ENCODE measurements at regions not wholly inside any gene's neighbourhood (a gene's known extent, or its start where the extent isn't known, plus 50 kb on each side); places are given as distances from the start of the nearest gene placed in this dataset.

- Histone ChIP-seq H3K36me3 (replicated peaks in 1 of 2; ENCODE audit: control insufficient read depth in 1 of 2, insufficient read depth in 2 of 2, low read length in 1 of 2) (no peaks in the 10 kb centered on the region), H3K9ac (no peak overlapping the region), H3F3A (replicated peaks; ENCODE audit: insufficient read depth) (no peaks in the 10 kb centered on the region), H3K9me2 (no peaks in the 10 kb centered on the region), H3K4me3 (ENCODE audit: low read depth in 2 of 2, low read length in 1 of 2) (no peak overlapping the region), H3K27ac (ENCODE audit: low read depth in 2 of 2, low read length in 1 of 2) (no peak overlapping the region), H4K20me1 (ENCODE audit: insufficient read depth) (no peaks in the 10 kb centered on the region), H3K9me3 (no peaks in the 10 kb centered on the region), H3K4me1 (ENCODE audit: control insufficient read depth in 1 of 2, insufficient read depth in 2 of 2, low read depth in 1 of 2, low read length in 1 of 2) (no peaks in the 10 kb centered on the region), H3K79me2 (ENCODE audit: insufficient read depth) (no peaks in the 10 kb centered on the region), H3K4me2 (no peak overlapping the region), H3K27me3 (ENCODE audit: insufficient read depth) (no peaks in the 10 kb centered on the region), H2AFZ (ENCODE audit: low read depth) (no peak overlapping the region)
- ChIA-PET POLR2A (no interaction called here), CTCF (interaction anchor here (0.6 to 4.3 kb wide), 14 partner anchors 8 to 399 kb away, joined by 3 to 26 read pairs (median 3); no protein-coding TSS in a partner anchor)
- DNase-seq: peak; percentile 41
- TF ChIP-seq RAD21 (IDR thresholded peaks at IDR 0.05; ENCODE audit: low read length): peak; percentile 26; the same call in 1 of the 2 replicates
- peak; percentile 58 for TF ChIP-seq CTCF (IDR thresholded peaks at IDR 0.05)
- 0 out of 2 replicates have a peak, but pooled peaks have one; percentile 14 for TF ChIP-seq SMC3 (IDR thresholded peaks at IDR 0.05; ENCODE audit: low read depth, low read length)
- TF ChIP-seq, protein P1, sequence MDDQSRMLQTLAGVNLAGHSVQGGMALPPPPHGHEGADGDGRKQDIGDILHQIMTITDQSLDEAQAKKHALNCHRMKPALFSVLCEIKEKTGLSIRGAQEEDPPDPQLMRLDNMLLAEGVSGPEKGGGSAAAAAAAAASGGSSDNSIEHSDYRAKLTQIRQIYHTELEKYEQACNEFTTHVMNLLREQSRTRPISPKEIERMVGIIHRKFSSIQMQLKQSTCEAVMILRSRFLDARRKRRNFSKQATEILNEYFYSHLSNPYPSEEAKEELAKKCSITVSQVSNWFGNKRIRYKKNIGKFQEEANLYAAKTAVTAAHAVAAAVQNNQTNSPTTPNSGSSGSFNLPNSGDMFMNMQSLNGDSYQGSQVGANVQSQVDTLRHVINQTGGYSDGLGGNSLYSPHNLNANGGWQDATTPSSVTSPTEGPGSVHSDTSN (IDR thresholded peaks at IDR 0.05): no peak
- 4% methylated on average over 3 of the region's 3 CpGs for WGBS (ENCODE audit: low lambda C conversion rate)
Measured at GRCh38 chr16:19980632-19981265, 92.9 kb downstream of the GPR139 start.

- DNase-seq: no peak
- Histone ChIP-seq H3K79me2 (ENCODE audit: insufficient read depth) (no peaks in the 10 kb centered on the region), H4K20me1 (ENCODE audit: insufficient read depth) (no peaks in the 10 kb centered on the region), H3K9me3 (no peaks in the 10 kb centered on the region), H3K9me2 (no peaks in the 10 kb centered on the region), H2AFZ (ENCODE audit: low read depth) (no peak overlapping the region), H3K27ac (ENCODE audit: low read depth in 2 of 2, low read length in 1 of 2) (no peak overlapping the region), H3K4me1 (ENCODE audit: control insufficient read depth in 1 of 2, insufficient read depth in 2 of 2, low read depth in 1 of 2, low read length in 1 of 2) (peaks cover 0 to 2% of the 10 kb centered on the region in 2 experiments; a peak in 1 of 4 replicates), H3K4me3 (ENCODE audit: low read depth in 2 of 2, low read length in 1 of 2) (no peak overlapping the region), H3F3A (replicated peaks; ENCODE audit: insufficient read depth) (no peaks in the 10 kb centered on the region), H3K27me3 (ENCODE audit: insufficient read depth) (no peaks in the 10 kb centered on the region), H3K9ac (no peak overlapping the region), H3K36me3 (replicated peaks in 1 of 2; ENCODE audit: control insufficient read depth in 1 of 2, insufficient read depth in 2 of 2, low read length in 1 of 2) (no peaks in the 10 kb centered on the region), H3K4me2 (no peak overlapping the region)
- ChIA-PET POLR2A (no interaction called here), CTCF (interaction anchor here (1.1 to 4.3 kb wide), 5 partner anchors 10 to 321 kb away, joined by 3 to 26 read pairs (median 8); no protein-coding TSS in a partner anchor)
- WGBS (ENCODE audit: low lambda C conversion rate): 7% methylated on average over 4 of the region's 4 CpGs
- no peak for TF ChIP-seq SMC3 (IDR thresholded peaks at IDR 0.05; ENCODE audit: low read depth, low read length)
- no peak for TF ChIP-seq USF1 (IDR thresholded peaks at IDR 0.05; ENCODE audit: borderline replicate concordance, low read depth)
- TF ChIP-seq NFIC (IDR thresholded peaks at IDR 0.05; ENCODE audit: borderline replicate concordance): no peak
- no peak for TF ChIP-seq MAX (IDR thresholded peaks at IDR 0.05; ENCODE audit: low read depth)
- no peak for TF ChIP-seq USF2 (IDR thresholded peaks at IDR 0.05; ENCODE audit: borderline replicate concordance, low read depth, low read length)
- no peak for TF ChIP-seq SIN3A (IDR thresholded peaks at IDR 0.05; ENCODE audit: borderline replicate concordance, low read depth, low read length)
- TF ChIP-seq IRF3 (IDR thresholded peaks at IDR 0.05; ENCODE audit: low read depth, low read length): no peak
- no peak for TF ChIP-seq YY1 (IDR thresholded peaks at IDR 0.05; ENCODE audit: low read depth)
- TF ChIP-seq EP300 (IDR thresholded peaks at IDR 0.05; ENCODE audit: borderline replicate concordance in 1 of 2, low read depth in 1 of 2, low read length in 1 of 2): no peak
- no peak for TF ChIP-seq CTCF (IDR thresholded peaks at IDR 0.05)
- no peak for TF ChIP-seq JUND (IDR thresholded peaks at IDR 0.05)
- no peak for TF ChIP-seq MEF2A (IDR thresholded peaks at IDR 0.05; ENCODE audit: borderline replicate concordance, low read depth)
- TF ChIP-seq MXI1 (IDR thresholded peaks at IDR 0.05; ENCODE audit: low read depth, low read length): no peak
- no peak for TF ChIP-seq TAF1 (IDR thresholded peaks at IDR 0.05; ENCODE audit: borderline replicate concordance, low read depth, low read length)
- no peak for TF ChIP-seq EZH2phosphoT487 (IDR thresholded peaks at IDR 0.05; ENCODE audit: borderline replicate concordance, low read depth)
- no peak for TF ChIP-seq TCF12 (IDR thresholded peaks at IDR 0.05)
Measured at GRCh38 chr16:19979638-19980037, 94.1 kb downstream of the GPR139 start.
